IMR-90 (cell line): ENCODE measurements at regions not wholly inside any gene's neighbourhood (a gene's known extent, or its start where the extent isn't known, plus 50 kb on each side); places are given as distances from the start of the nearest gene placed in this dataset.

ENCODE experiments used
- ATAC-seq: fragments of 200-7000 bp; cut with Tn5 transposase; 2 replicates; pipeline ENCODE4 v1.9.1; 2020; ENCODE audit warnings: low read depth, mild to moderate bottlenecking, moderate library complexity
- BruUV-seq: library from RNA; stranded (reverse); fragments of 400-500 nt; replicated peaks from 2 replicates; lab custom pipeline; 2021; lab: Mats Ljungman, UMichigan
- CTCF ChIA-PET: fragments of 300-600 bp; formaldehyde crosslinking; extraction: SDS; loops from one replicate; lab custom pipeline; 2021; ENCODE audit warnings: antibody characterized with exemption; lab: Yijun Ruan, JAX
- POLR2A ChIA-PET: fragments of 300-600 bp; sonication (Branson Sonifier 250); formaldehyde crosslinking; loops from one replicate; lab custom pipeline; 2022; ENCODE audit warnings: antibody characterized with exemption; ENCODE audit not compliant: unreplicated experiment; lab: Charles Lee
- DNase-seq: peaks from one replicate; pipeline ENCODE4 v3.0.0; 2013
- H2AFZ ChIP-seq: replicated peaks from 2 replicates; pipeline ENCODE3; 2013; ENCODE audit warnings: low read length, mild to moderate bottlenecking; ENCODE audit not compliant: poor library complexity
- H2AK5ac ChIP-seq: 2 replicates; pipeline ENCODE4 v1.6.1; 2013; ENCODE audit warnings: low read depth, low read length, inconsistent platforms
- H2AK9ac ChIP-seq: replicated peaks from 2 replicates; pipeline ENCODE3; 2013; ENCODE audit warnings: mild to moderate bottlenecking, low read depth, low read length, moderate library complexity; ENCODE audit not compliant: poor library complexity
- H2BK120ac ChIP-seq: 2 replicates; pipeline ENCODE4 v1.6.1; 2013; ENCODE audit warnings: low read depth, low read length, inconsistent platforms
- H2BK15ac ChIP-seq: 3 replicates; pipeline ENCODE4 v1.6.1; 2013; ENCODE audit warnings: low read depth, low read length, inconsistent platforms
- H2BK20ac ChIP-seq: 2 replicates; pipeline ENCODE4 v1.6.1; 2013; ENCODE audit warnings: low read depth, mild to moderate bottlenecking, inconsistent platforms, low read length, moderate library complexity
- H2BK5ac ChIP-seq: 2 replicates; pipeline ENCODE4 v1.6.1; 2013; ENCODE audit warnings: mild to moderate bottlenecking, low read depth, low read length, inconsistent platforms; ENCODE audit not compliant: poor library complexity, severe bottlenecking
- H3K14ac ChIP-seq: replicated peaks from 2 replicates; pipeline ENCODE4 v1.6.1; 2013; ENCODE audit warnings: low read depth, low read length, inconsistent platforms
- H3K18ac ChIP-seq: 2 replicates; pipeline ENCODE4 v1.6.1; 2013; ENCODE audit warnings: low read depth, low read length, control low read depth
- H3K23ac ChIP-seq: 2 replicates; pipeline ENCODE4 v1.6.1; 2013; ENCODE audit warnings: low read depth, low read length, inconsistent platforms
- H3K27ac ChIP-seq: 2 replicates; pipeline ENCODE4 v1.5.1; 2013; ENCODE audit warnings: mild to moderate bottlenecking, control low read depth, low read length; ENCODE audit not compliant: insufficient read depth
- H3K27me3 ChIP-seq: 2 replicates; pipeline ENCODE4 v1.6.1; 2013; ENCODE audit warnings: low read length; ENCODE audit not compliant: control insufficient read depth, insufficient read depth
- H3K36me3 ChIP-seq: 2 replicates; pipeline ENCODE4 v1.6.1; 2013; ENCODE audit warnings: low read length, mixed read lengths; ENCODE audit not compliant: control insufficient read depth, insufficient read depth
- H3K4ac ChIP-seq: 2 replicates; pipeline ENCODE4 v1.6.1; 2013; ENCODE audit warnings: low read depth, low read length, inconsistent platforms
- H3K4me1 ChIP-seq: 2 replicates; pipeline ENCODE4 v1.6.1; 2013; ENCODE audit warnings: low read length, mixed read lengths; ENCODE audit not compliant: control insufficient read depth, insufficient read depth
- H3K4me2 ChIP-seq: 2 replicates; pipeline ENCODE4 v1.6.1; 2013; ENCODE audit warnings: low read depth, mild to moderate bottlenecking, control low read depth, low read length, moderate library complexity
- H3K4me3 ChIP-seq: 2 replicates; pipeline ENCODE4 v1.5.1; 2013; ENCODE audit warnings: low read depth, mild to moderate bottlenecking, control low read depth, low read length, moderate library complexity; ENCODE audit not compliant: insufficient read depth
- H3K56ac ChIP-seq: 2 replicates; pipeline ENCODE4 v1.6.1; 2013; ENCODE audit warnings: low read length, inconsistent platforms; ENCODE audit not compliant: insufficient read depth; ENCODE audit errors: extremely low read depth
- H3K79me1 ChIP-seq, 2 experiments: 2 replicates each; pipeline ENCODE4 v1.6.1; 2013; ENCODE audit warnings: low read length in 2 of 2, inconsistent platforms in 1 of 2, low read depth in 1 of 2
- H3K9ac ChIP-seq: 2 replicates; pipeline ENCODE4 v1.6.1; 2013; ENCODE audit warnings: low read depth, low read length, control low read depth
- H3K9me1 ChIP-seq: 2 replicates; pipeline ENCODE4 v1.6.1; 2013; ENCODE audit warnings: low read length, inconsistent platforms; ENCODE audit not compliant: insufficient read depth
- H3K9me3 ChIP-seq: 2 replicates; pipeline ENCODE4 v1.6.1; 2013; ENCODE audit warnings: low read length; ENCODE audit not compliant: control insufficient read depth, insufficient read depth
- H4K20me1 ChIP-seq: 2 replicates; pipeline ENCODE4 v1.6.1; 2013; ENCODE audit warnings: low read length, inconsistent platforms; ENCODE audit not compliant: insufficient read depth
- H4K5ac ChIP-seq: 2 replicates; pipeline ENCODE4 v1.6.1; 2013; ENCODE audit warnings: mild to moderate bottlenecking, low read depth, low read length, control low read depth
- H4K8ac ChIP-seq, 2 experiments: 2 replicates each; pipeline ENCODE4 v1.6.1; 2013; ENCODE audit warnings: low read depth in 2 of 2, low read length in 2 of 2, control low read depth in 1 of 2, inconsistent platforms in 1 of 2
- H4K91ac ChIP-seq: 2 replicates; pipeline ENCODE4 v1.6.1; 2013; ENCODE audit warnings: low read depth, low read length, inconsistent platforms; ENCODE audit not compliant: insufficient read depth
- BHLHE40 ChIP-seq: fragments of 150-350 bp; IDR thresholded peaks from 2 replicates; pipeline ENCODE4 v1.6.1; 2016; ENCODE audit warnings: mild to moderate bottlenecking, low read depth, low read length
- CEBPB ChIP-seq: IDR thresholded peaks from 2 replicates; pipeline ENCODE4 v1.6.1; 2012; ENCODE audit warnings: low read depth, low read length, improper control_type of control experiment
- CHD1 ChIP-seq: IDR thresholded peaks from 2 replicates; pipeline ENCODE4 v1.6.1; 2012; ENCODE audit warnings: low read depth, low read length, improper control_type of control experiment
- FOS ChIP-seq: fragments of 150-350 bp; IDR thresholded peaks from 2 replicates; pipeline ENCODE4 v1.6.1; 2016; ENCODE audit warnings: low read depth, low read length
- MAFK ChIP-seq: IDR thresholded peaks from 2 replicates; pipeline ENCODE4 v1.6.1; 2012; ENCODE audit warnings: low read depth, low read length, improper control_type of control experiment
- MAZ ChIP-seq: IDR thresholded peaks from 2 replicates; pipeline ENCODE4 v1.6.1; 2012; ENCODE audit warnings: low read depth, mild to moderate bottlenecking, low read length, improper control_type of control experiment, moderate library complexity, borderline replicate concordance
- MXI1 ChIP-seq: IDR thresholded peaks from 2 replicates; pipeline ENCODE4 v1.6.1; 2012; ENCODE audit warnings: low read depth, mild to moderate bottlenecking, low read length, moderate library complexity, borderline replicate concordance
- NFE2L2 ChIP-seq: fragments of 150-350 bp; IDR thresholded peaks from 2 replicates; pipeline ENCODE4 v1.6.1; 2016; ENCODE audit warnings: low read depth, mild to moderate bottlenecking, low read length
- POLR2A ChIP-seq: IDR thresholded peaks from 2 replicates; pipeline ENCODE4 v1.6.1; 2012; ENCODE audit warnings: mild to moderate bottlenecking, low read depth, low read length
- RAD21 ChIP-seq: IDR thresholded peaks from 2 replicates; pipeline ENCODE4 v1.6.1; 2012; ENCODE audit warnings: low read length, improper control_type of control experiment
- RCOR1 ChIP-seq: IDR thresholded peaks from 2 replicates; pipeline ENCODE4 v1.6.1; 2012; ENCODE audit warnings: mild to moderate bottlenecking, low read length, improper control_type of control experiment; ENCODE audit not compliant: insufficient replicate concordance
- RFX5 ChIP-seq: IDR thresholded peaks from 2 replicates; pipeline ENCODE4 v1.8.0; 2012; ENCODE audit warnings: low read depth, mild to moderate bottlenecking, low read length, moderate library complexity
- SMC3 ChIP-seq: fragments of 150-350 bp; IDR thresholded peaks from 2 replicates; pipeline ENCODE4 v1.6.1; 2016; ENCODE audit warnings: low read depth, mild to moderate bottlenecking, antibody characterized with exemption, low read length, moderate library complexity
- WGBS, 2 experiments: methylation state at CpG; one replicate each; pipeline versions ENCODE4 v1.1.5 to v1.1.7; 2013; ENCODE audit warnings: missing lambda C conversion rate in 2 of 2; ENCODE audit not compliant: insufficient read length in 1 of 2; ENCODE audit errors: extremely low coverage in 2 of 2; 5-methylcytosine and 5-hydroxymethylcytosine counted together
- dilution Hi-C: fragments of 300-500 bp; cut with HindIII; formaldehyde crosslinking; loops from one replicate; pipeline ENCODE4 v1.14.3; 2018; ENCODE audit warnings: low sequenced_read_pairs; ENCODE audit not compliant: unreplicated experiment
- in situ Hi-C: fragments of 300-500 bp; cut with MboI; formaldehyde crosslinking; loops from 3 replicates; pipeline ENCODE4 v1.14.3; 2019; ENCODE audit warnings: low sequenced_read_pairs, inconsistent platforms, mixed read lengths
- intact Hi-C: fragments of 100-400 bp; cut with micrococcal nuclease; formaldehyde crosslinking; loops from 2 replicates; pipeline ENCODE4 v1.10.0; 2022
- TF ChIP-seq, protein P1 (sequence below): fragments of 150-350 bp; IDR thresholded peaks from 2 replicates; pipeline ENCODE4 v1.6.1; 2016; ENCODE audit warnings: low read depth, mild to moderate bottlenecking, low read length, moderate library complexity, borderline replicate concordance
- TF ChIP-seq, protein P2 (sequence below): fragments of 150-350 bp; IDR thresholded peaks from 2 replicates; pipeline ENCODE4 v1.6.1; 2017; ENCODE audit warnings: mild to moderate bottlenecking, antibody characterized with exemption, low read length, low read depth
- TF ChIP-seq, protein P3 (sequence below): conservative IDR thresholded peaks from 2 replicates; pipeline ENCODE4 v1.5.1; 2012; ENCODE audit warnings: mild to moderate bottlenecking, low read depth, low read length, improper control_type of control experiment

DNA sequence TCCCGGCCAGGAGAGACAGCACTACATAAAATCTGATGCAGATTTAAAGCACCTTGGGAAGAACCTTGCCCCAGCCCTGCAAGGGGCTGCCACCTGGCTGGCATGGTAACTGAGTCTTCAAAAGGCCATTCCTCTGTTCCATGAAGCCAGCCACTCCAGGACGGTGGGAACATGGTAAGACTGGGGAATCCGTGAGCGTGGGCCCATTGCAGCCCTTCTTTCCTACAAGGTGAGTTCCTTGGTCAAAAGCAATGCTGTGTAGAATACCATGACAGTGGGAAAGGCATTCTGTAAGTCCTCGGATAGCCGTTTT lies 121.3 kb downstream of the SOX1 start:
- Histone ChIP-seq H3K9ac (no peak overlapping the region), H2AFZ (no peak overlapping the region), H3K27me3 (no peaks in the 10 kb centered on the region), H2BK120ac (no peak overlapping the region), H3K14ac (no peak overlapping the region), H2BK15ac (no peak overlapping the region), H4K20me1 (no peaks in the 10 kb centered on the region), H2AK5ac (no peak overlapping the region), H2BK20ac (no peak overlapping the region), H3K4me3 (no peak overlapping the region), H3K9me3 (peaks cover 50% of the 10 kb centered on the region), H3K79me1 (no peaks in the 10 kb centered on the region), H3K18ac (no peak overlapping the region), H4K91ac (no peak overlapping the region), H3K56ac (no peak overlapping the region), H2AK9ac (no peak overlapping the region), H3K36me3 (no peaks in the 10 kb centered on the region), H3K27ac (no peak overlapping the region), H4K8ac (no peak overlapping the region), H3K4me2 (no peak overlapping the region), H3K4me1 (no peaks in the 10 kb centered on the region), H3K23ac (no peak overlapping the region), H3K4ac (no peak overlapping the region), H4K5ac (no peak overlapping the region), H3K9me1 (no peaks in the 10 kb centered on the region), H2BK5ac (no peak overlapping the region)
- in situ Hi-C loops (no loop called here), intact Hi-C loops (no loop called here), dilution Hi-C loops (no loop called here)
- POLR2A ChIA-PET: no interaction called here
- CTCF ChIA-PET: no interaction called here
- BruUV-seq: no TSS peak
- TF ChIP-seq MAFK (no peak), FOS (no peak), RFX5 (no peak), SMC3 (no peak), RAD21 (no peak), CHD1 (no peak), NFE2L2 (no peak), BHLHE40 (no peak), MAZ (no peak), RCOR1 (no peak), CEBPB (no peak), POLR2A (no peak), MXI1 (no peak)
- TF ChIP-seq, protein P1, sequence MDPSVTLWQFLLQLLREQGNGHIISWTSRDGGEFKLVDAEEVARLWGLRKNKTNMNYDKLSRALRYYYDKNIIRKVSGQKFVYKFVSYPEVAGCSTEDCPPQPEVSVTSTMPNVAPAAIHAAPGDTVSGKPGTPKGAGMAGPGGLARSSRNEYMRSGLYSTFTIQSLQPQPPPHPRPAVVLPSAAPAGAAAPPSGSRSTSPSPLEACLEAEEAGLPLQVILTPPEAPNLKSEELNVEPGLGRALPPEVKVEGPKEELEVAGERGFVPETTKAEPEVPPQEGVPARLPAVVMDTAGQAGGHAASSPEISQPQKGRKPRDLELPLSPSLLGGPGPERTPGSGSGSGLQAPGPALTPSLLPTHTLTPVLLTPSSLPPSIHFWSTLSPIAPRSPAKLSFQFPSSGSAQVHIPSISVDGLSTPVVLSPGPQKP: no peak
- TF ChIP-seq, protein P2, sequence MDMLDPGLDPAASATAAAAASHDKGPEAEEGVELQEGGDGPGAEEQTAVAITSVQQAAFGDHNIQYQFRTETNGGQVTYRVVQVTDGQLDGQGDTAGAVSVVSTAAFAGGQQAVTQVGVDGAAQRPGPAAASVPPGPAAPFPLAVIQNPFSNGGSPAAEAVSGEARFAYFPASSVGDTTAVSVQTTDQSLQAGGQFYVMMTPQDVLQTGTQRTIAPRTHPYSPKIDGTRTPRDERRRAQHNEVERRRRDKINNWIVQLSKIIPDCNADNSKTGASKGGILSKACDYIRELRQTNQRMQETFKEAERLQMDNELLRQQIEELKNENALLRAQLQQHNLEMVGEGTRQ: no peak
- TF ChIP-seq, protein P3, sequence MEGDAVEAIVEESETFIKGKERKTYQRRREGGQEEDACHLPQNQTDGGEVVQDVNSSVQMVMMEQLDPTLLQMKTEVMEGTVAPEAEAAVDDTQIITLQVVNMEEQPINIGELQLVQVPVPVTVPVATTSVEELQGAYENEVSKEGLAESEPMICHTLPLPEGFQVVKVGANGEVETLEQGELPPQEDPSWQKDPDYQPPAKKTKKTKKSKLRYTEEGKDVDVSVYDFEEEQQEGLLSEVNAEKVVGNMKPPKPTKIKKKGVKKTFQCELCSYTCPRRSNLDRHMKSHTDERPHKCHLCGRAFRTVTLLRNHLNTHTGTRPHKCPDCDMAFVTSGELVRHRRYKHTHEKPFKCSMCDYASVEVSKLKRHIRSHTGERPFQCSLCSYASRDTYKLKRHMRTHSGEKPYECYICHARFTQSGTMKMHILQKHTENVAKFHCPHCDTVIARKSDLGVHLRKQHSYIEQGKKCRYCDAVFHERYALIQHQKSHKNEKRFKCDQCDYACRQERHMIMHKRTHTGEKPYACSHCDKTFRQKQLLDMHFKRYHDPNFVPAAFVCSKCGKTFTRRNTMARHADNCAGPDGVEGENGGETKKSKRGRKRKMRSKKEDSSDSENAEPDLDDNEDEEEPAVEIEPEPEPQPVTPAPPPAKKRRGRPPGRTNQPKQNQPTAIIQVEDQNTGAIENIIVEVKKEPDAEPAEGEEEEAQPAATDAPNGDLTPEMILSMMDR: no peak
- DNase-seq: no peak
- no peak for ATAC-seq
- WGBS, 2 experiments: 60% methylated on average over 1 of the region's 6 CpGs; no CpG with 5 or more reads in 1 of the 2 experiments
